Muscle layer of colon (tissue), 2 donors: ENCODE measurements at regions not wholly inside any gene's neighbourhood (a gene's known extent, or its start where the extent isn't known, plus 50 kb on each side); places are given as distances from the start of the nearest gene placed in this dataset.

Experiments used
- H3K27ac ChIP-seq: one replicate; pipeline ENCODE4 v1.7.0; 2013; ENCODE audit warnings: low read depth, mild to moderate bottlenecking, low read length, moderate library complexity
- H3K27me3 ChIP-seq, 2 donors: one replicate each; pipeline ENCODE4 v1.7.0; 2013; ENCODE audit warnings: low read length in 2 of 2, mild to moderate bottlenecking in 2 of 2; ENCODE audit not compliant: insufficient read depth in 2 of 2, control insufficient read depth in 1 of 2
- H3K36me3 ChIP-seq: one replicate; pipeline ENCODE4 v1.7.0; 2013; ENCODE audit warnings: mild to moderate bottlenecking, low read length; ENCODE audit not compliant: insufficient read depth
- H3K4me1 ChIP-seq: one replicate; pipeline ENCODE4 v1.7.0; 2013; ENCODE audit warnings: mild to moderate bottlenecking, low read length; ENCODE audit not compliant: insufficient read depth
- H3K4me3 ChIP-seq, 2 donors: one replicate each; pipeline ENCODE4 v1.7.0; 2013; ENCODE audit warnings: low read length in 2 of 2, low read depth in 1 of 2, mild to moderate bottlenecking in 1 of 2, moderate library complexity in 1 of 2
- H3K9ac ChIP-seq: one replicate; pipeline ENCODE4 v1.7.0; 2013; ENCODE audit warnings: low read length
- H3K9me3 ChIP-seq: one replicate; pipeline ENCODE4 v1.7.0; 2013; ENCODE audit warnings: mild to moderate bottlenecking, low read length
- donor health status: abdominal sarcoma.
- donor health status: Adenocarcinoma of cecum.

GRCh38 chr6:141552463-141552862, 580.3 kb upstream of the GJE1 start:
- Histone ChIP-seq H3K27me3 (no peaks in the 10 kb centered on the region), H3K4me1 (no peaks in the 10 kb centered on the region), H3K4me3 (no peak overlapping the region), H3K27ac (no peak overlapping the region), H3K9ac (no peak overlapping the region), H3K9me3 (no peaks in the 10 kb centered on the region), H3K36me3 (no peaks in the 10 kb centered on the region)

- Histone ChIP-seq H3K27me3 (no peaks in the 10 kb centered on the region), H3K4me1 (no peaks in the 10 kb centered on the region), H3K36me3 (no peaks in the 10 kb centered on the region), H3K9me3 (no peaks in the 10 kb centered on the region), H3K9ac (no peak overlapping the region), H3K27ac (no peak overlapping the region), H3K4me3 (no peak overlapping the region)
These were observed 580.7 kb upstream of the GJE1 start for GRCh38 chr6:141552031-141552430.

DNA sequence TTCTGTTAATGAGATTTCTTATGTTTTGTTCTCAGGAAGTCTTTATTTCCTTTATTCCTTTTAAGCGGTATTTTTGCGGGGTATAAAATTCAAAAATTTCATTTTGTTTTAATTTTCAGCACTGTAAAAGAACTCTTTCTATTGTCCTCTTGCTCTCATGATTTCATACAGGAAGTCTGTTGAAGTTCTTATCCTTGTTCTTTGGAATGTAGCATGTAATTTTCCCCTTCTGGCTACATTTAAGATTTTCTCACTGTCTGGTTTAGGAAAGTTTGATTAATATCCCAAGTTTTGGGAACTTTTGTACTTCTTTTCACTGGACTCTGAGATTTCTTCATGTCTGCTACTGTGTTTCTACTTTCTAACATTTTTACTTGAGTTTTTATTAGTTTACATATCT, 581.4 kb upstream of the GJE1 start:
- H3K27me3 ChIP-seq, result no peaks in the 10 kb centered on the region
- H3K4me3 ChIP-seq, result no peak overlapping the region
- H3K36me3 ChIP-seq, result no peaks in the 10 kb centered on the region
- no peak overlapping the region for H3K9ac ChIP-seq
- H3K27ac ChIP-seq, result no peak overlapping the region
- no peaks in the 10 kb centered on the region for H3K9me3 ChIP-seq
- H3K4me1 ChIP-seq, result no peaks in the 10 kb centered on the region

DNA sequence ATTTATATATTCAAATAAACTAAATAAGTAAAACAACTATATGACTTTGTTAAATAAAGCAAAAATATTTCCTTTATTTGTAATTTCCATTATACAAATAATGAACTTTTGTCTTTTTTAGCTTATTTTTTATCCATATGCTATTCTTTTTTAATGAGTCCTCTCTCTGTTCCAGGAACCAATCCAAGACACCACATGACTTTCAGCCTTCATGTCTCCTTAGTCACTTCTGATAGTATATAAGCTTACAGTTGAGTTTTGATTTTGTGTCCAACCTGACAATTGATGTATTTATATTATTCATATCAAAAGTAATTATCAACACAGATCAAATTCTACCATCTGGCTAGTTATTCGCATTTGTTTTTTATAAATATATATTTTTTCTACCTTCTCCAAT, 582.3 kb upstream of the GJE1 start:
- H3K9ac ChIP-seq, result no peak overlapping the region
- no peaks in the 10 kb centered on the region for H3K4me1 ChIP-seq
- no peaks in the 10 kb centered on the region for H3K27me3 ChIP-seq
- no peaks in the 10 kb centered on the region for H3K9me3 ChIP-seq
- H3K36me3 ChIP-seq, result no peaks in the 10 kb centered on the region
- H3K4me3 ChIP-seq, result no peak overlapping the region
- no peak overlapping the region for H3K27ac ChIP-seq

DNA sequence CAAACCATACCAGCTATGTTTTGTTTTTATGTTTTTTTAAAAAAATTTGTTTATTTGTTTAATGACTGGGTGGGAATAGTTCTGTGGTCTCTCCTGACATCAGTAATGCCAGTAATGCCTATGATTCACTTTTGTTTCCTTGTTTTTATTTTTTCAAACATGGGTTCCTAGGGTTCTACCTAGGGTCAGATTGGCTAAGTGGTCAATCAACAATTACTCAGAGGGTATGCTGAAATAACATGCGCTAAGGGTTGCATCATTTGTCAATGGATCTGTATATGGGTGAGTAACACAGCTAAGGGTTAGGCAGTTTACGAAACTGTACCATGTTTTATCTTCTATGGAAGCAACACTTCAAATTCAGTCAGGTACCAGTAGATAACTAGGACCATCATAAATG, 583.8 kb upstream of the GJE1 start:
- Histone ChIP-seq H3K4me1 (no peaks in the 10 kb centered on the region), H3K9me3 (no peaks in the 10 kb centered on the region), H3K9ac (no peak overlapping the region), H3K27me3 (no peaks in the 10 kb centered on the region), H3K4me3 (no peak overlapping the region), H3K27ac (no peak overlapping the region), H3K36me3 (no peaks in the 10 kb centered on the region)

- Histone ChIP-seq H3K27ac (no peak overlapping the region), H3K4me1 (no peaks in the 10 kb centered on the region), H3K4me3 (no peak overlapping the region), H3K27me3 (no peaks in the 10 kb centered on the region), H3K9me3 (no peaks in the 10 kb centered on the region), H3K36me3 (no peaks in the 10 kb centered on the region), H3K9ac (no peak overlapping the region)
These were observed 591.0 kb upstream of the GJE1 start for GRCh38 chr6:141541581-141542324.

GRCh38 chr6:141540207-141540606, 592.5 kb upstream of the GJE1 start:
- Histone ChIP-seq H3K4me1 (no peaks in the 10 kb centered on the region), H3K4me3 (no peak overlapping the region), H3K9me3 (no peaks in the 10 kb centered on the region), H3K36me3 (no peaks in the 10 kb centered on the region), H3K27me3 (no peaks in the 10 kb centered on the region), H3K27ac (no peak overlapping the region), H3K9ac (no peak overlapping the region)

GRCh38 chr6:141539617-141540016, 593.1 kb upstream of the GJE1 start:
- no peaks in the 10 kb centered on the region for H3K4me1 ChIP-seq
- H3K9me3 ChIP-seq, result no peaks in the 10 kb centered on the region
- H3K9ac ChIP-seq, result no peak overlapping the region
- no peaks in the 10 kb centered on the region for H3K27me3 ChIP-seq
- no peak overlapping the region for H3K27ac ChIP-seq
- no peaks in the 10 kb centered on the region for H3K36me3 ChIP-seq
- H3K4me3 ChIP-seq, result no peak overlapping the region

GRCh38 chr6:141532211-141532610, 600.5 kb upstream of the GJE1 start:
- Histone ChIP-seq H3K27me3 (no peaks in the 10 kb centered on the region), H3K4me1 (no peaks in the 10 kb centered on the region), H3K9me3 (no peaks in the 10 kb centered on the region), H3K27ac (no peak overlapping the region), H3K36me3 (no peaks in the 10 kb centered on the region), H3K9ac (no peak overlapping the region), H3K4me3 (no peak overlapping the region)

- Histone ChIP-seq H3K4me3 (no peak overlapping the region), H3K9me3 (no peaks in the 10 kb centered on the region), H3K27ac (no peak overlapping the region)
These were observed 601.7 kb upstream of the GJE1 start for GRCh38 chr6:141531040-141531439.

DNA sequence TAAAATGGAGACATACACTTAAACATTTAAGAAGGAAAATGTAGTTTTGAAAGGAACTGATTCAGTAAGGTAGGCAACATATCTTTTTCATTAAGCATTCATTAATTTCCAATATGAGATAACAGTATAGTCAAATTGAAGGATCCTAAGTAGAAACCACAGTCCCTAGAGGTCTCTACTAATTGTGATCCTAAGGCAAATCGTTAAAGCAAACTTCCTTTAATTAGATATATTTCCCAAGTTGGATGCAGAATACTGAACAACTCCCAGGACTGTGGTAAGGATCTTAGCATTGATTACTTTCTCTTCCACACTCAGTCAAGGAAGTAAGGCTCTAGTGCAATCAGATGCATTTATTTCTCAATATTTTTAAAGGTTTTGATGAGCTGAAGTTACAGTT, 604.1 kb upstream of the GJE1 start:
- H3K27me3 ChIP-seq, result no peaks in the 10 kb centered on the region

More at GRCh38 chr6:141531040-141531439, 601.7 kb upstream of the GJE1 start:
- Histone ChIP-seq H3K4me1 (no peaks in the 10 kb centered on the region), H3K27me3 (no peaks in the 10 kb centered on the region), H3K36me3 (no peaks in the 10 kb centered on the region), H3K9ac (no peak overlapping the region)

DNA sequence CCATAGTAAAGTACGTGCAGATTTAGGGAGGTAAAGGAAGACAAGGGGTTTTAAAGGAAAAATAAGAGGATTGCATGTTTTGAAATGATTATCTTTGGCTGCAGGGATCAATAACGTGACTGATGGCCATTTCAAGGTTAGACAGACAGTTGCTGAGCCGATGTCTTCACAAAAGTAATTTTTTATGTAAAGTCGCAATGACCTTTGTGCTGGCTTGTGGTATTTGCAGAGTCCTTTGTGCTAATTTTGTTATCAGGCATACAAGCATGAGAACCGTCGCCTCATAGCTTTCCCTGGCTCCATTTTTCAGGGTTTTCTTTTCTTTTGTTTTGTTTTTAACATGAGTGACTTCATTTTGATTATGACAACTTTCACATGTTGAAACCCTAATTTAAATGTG, 605.7 kb upstream of the GJE1 start:
- Histone ChIP-seq H3K27ac (no peak overlapping the region), H3K4me1 (no peaks in the 10 kb centered on the region), H3K27me3 (no peaks in the 10 kb centered on the region), H3K4me3 (no peak overlapping the region), H3K9ac (no peak overlapping the region), H3K36me3 (no peaks in the 10 kb centered on the region), H3K9me3 (no peaks in the 10 kb centered on the region)

More for the DNA sequence above, 604.1 kb upstream of the GJE1 start:
- H3K9ac ChIP-seq, result no peak overlapping the region
- no peaks in the 10 kb centered on the region for H3K9me3 ChIP-seq
- no peak overlapping the region for H3K4me3 ChIP-seq
- H3K36me3 ChIP-seq, result no peaks in the 10 kb centered on the region
- H3K4me1 ChIP-seq, result no peaks in the 10 kb centered on the region
- no peak overlapping the region for H3K27ac ChIP-seq
